Fibroblast of the conjunctiva (primary cell): ENCODE measurements at regions not wholly inside any gene's neighbourhood (a gene's known extent, or its start where the extent isn't known, plus 50 kb on each side); places are given as distances from the start of the nearest gene placed in this dataset.

Experiments
- DNase-seq: peaks from one replicate; pipeline ENCODE4 v3.0.0-alpha.2; 2010; ENCODE audit warnings: low read depth

DNA sequence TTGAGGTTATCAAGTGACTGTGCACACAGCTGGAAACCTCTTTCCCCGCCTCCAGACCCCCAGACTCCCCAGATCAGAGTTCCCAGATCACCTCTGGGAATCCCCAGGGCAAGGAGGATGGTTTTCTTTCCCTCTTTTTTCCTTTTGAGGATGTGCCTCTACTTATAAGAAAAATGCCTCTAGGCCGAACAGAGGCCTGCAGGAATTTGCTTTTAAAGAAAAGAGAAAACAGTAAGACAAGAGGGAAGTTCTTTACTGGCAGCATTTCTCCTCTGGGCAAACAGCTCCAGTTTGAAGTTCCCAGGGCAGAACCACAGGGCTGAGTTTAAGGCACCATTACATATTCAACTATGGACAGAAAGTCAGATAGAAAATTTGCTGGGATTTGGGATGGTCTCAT lies 837.9 kb upstream of the LCORL start:
- no peak for DNase-seq

DNA sequence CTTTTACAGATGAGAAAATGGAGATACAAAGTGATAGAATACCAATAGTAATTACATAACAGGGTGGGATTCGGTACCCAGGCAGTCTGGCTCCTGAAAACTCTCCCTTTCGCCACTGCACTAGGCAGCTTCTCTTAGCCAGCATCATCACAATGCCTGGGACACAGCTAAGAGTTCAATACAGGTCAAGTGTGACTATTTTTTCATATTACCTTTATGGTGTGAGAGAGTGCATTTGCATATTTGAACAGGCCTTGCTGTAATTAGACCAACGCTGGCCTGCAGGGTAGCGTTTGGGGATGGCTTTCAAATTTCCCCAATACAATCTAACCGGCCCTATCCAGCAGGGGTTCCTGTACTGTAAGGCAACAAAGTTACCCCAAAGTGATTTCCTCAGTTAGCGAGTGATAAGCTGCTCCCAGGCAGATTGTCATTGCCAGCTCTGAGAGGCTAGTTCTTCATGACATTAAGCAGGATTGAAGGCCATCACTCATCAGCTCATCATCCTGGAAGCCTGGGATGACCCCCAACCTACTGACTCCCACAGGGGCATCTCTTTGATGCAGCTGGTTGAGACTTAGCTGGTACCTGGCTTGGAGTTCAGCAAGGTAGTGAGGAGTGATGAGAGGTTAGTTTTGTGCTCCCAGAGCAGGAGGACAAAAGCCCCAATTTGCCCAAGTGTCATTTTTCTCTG lies 836.8 kb upstream of the LCORL start:
- DNase-seq, result no peak

DNA sequence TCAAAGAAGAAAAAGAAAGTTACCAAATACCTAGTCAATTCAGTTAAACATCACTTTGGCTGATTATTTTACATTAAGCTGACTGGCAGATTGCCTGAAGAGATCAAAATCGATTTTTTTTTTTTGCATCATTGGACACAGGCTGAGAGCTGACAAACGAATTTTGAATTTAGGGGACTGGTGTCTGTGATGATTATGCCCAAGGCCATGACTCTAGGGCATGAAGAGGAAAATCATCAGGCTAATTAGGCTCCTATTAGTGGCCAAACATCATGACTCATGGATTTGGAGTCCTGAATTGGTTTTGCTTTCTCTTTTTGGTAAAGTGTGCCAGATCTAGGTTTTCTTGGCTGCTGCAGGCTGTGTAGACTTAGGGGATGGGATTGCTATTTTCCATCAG lies 829.3 kb upstream of the LCORL start:
- no peak for DNase-seq

DNA sequence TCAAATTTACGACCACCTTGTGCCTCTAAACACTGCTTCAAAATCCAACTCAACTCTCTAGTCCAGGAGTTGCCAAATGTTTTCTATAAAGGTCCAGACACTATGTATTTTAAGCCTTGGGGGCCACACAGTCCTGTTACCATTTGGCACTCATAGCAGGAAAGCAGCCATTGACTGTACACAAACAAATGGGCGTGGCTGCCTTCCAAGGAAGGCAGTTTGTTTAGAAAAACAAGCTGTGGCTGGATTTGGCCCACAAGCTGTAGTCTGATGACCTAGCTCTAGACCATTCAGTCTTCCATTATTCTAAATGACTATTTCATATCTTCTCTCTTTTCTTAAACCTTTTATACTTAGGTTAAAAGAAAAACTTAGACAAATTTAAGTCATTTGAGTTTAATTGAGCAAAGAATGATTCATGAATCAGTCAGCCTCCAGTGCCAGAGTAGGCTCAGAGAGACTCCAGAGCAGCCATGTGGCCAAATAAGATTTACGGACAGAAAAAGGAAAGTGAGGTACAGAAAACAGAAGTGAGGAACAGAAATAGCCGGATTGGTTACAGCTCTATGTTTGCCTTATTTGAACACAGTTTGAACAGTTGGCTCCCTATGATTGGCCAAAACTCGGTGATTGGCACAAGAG lies 825.8 kb upstream of the LCORL start:
- no peak for DNase-seq

DNA sequence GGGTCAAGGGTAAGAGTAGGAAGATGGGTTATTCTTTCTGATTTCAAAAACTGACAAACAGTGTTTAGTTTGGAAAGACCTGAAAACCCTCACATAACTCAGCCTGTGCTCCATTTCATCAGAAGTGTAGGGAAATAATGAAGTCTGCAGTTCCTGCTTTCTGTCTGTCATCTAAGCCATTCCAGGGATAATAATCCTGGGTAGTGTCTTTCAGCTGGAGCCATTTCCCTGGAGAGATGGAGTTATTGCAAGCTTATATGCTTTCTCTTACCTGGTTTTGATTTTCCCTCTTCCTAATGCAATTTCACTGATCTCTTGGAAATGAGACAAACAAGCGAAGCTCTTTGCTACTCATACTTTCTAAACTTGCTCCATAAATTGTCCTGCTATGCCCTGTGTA lies 824.8 kb upstream of the LCORL start:
- no peak for DNase-seq

DNA sequence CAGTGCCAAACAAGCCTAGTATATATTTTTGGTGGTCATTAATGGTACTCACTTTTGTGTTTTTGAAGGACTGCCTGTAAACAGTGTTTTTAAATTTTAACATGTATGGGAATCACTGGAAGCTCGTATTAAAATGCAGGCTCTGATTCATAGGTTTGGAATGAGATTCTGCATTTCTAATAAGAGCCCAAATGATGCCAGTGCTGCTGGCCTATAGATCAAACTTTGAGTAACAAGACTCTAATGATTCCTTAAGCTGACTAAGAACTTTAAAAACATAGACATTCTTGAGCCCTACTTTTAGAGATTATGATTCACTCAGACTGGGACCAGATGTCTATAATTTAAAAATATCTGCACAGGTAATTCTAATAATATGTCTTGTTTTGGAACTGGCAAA lies 823.2 kb upstream of the LCORL start:
- no peak for DNase-seq

DNA sequence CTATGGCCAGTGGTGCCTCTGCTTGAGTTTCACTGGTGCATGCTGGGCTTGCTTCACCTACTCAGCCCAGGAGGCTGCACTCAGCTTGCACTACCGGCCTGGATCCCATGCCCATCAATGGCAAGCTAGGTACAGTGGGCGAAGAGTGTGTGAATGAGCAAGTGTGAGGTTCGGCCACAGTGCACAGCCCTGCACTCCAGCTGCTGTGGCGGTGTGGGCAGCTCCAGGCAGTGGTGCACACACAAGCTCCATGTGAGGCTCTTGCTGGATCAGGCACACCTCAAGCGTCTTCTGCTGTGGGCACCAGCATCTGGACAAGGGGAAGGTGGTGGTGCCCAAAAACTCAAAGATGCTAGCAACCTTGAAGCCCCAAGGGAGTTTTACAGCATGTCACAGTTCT lies 820.9 kb upstream of the LCORL start:
- no peak for DNase-seq

DNA sequence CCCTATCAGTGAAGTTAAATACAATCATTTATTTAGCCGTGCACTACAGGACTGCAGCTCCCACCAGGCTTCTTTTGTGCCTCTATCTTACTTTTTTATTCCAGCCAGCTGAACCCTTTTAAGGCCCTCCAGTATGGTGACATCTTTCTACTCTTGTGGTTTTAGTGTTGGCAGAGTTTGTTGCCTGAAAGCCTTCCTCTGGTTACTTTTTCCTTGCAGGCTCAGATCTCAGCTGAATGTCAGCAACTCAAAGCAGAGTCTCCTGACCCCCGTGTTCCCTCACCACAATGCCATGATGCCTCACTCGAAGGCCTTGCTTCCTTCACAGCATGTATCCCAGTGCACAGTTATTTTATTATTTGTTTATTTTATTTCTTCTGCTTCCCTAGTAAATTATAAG lies 818.9 kb upstream of the LCORL start:
- no peak for DNase-seq

DNA sequence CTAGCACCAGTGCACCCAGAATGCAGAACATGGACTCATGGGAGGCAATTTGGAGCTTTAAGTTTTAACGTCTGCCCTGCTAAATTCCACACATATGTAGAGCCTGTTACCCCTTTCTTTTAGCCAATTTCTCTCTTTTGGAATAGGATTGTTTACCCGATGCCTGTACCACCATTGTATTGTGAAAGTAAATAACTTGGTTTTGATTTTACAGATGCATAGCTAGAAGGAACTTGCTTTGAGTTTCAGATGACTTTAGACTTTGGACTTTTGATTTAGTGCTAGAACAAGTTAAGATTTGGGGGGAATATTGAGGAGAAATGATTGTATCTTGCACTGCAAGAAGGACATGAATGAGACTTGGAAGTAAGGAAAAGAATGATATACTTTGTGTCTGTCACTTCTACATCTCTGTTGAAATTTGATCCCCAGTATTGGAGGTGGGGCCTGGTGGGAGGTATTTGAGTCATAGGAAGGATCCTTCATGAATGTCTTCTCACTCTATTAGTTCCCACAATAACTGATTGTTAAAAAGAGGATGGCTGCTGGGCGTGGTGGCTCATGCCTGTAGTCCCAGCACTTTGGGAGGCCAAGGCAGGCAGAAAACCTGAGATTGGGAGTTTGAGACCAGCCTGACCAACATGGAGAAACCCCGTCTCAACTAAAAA lies 794.8 kb upstream of the LCORL start:
- DNase-seq, result no peak

DNA sequence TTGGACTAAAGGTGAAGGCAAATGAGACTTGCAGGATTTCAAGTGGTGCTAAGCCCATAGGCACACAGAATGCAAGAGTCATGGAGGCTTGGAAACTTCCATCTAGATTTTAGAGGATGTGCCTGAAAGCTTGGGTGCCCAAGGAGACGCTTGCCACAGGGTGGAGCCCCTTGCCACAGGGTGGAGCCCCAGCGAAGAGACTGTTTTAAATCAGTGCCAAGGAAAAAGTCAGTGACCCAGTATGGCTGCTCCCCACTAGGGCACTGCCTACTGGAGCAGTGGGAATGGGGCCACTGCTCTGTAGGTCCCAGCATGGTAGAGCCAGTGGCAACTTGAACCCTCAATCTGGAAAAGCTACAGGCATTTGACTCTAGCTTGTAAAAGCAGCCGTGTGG lies 794.2 kb upstream of the LCORL start:
- no peak for DNase-seq

DNA sequence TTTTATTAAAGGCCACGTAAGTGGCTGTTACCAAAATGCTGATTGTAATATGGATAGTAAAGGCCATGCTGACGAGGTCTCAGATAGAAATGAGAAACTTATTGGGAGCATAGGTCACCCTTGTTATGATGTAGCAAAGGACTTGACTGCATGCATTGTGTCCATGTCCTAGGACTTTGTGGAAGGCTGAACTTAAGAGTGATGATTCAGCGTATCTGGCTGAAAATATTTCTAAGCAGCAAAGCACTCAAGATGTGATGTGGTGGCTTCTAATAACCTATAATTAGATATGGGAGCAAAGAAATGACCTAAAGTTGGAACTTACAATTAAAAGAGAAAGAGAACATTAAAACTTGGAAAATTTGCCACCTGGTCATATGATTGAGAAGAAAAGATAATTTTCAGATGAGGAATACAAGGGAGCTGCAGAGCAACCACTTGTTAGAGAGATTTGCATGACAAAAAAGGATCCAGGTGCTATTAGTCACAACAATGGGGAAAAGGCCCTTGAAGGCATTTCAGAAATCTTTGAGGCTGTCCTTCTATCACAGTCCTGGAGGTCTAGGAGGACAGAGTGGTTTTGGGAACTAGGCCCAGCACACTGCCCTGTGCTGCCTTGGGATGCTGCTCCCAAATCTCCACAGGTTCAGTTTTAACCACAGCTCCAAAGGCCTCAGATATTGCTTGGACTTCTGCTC lies 793.7 kb upstream of the LCORL start:
- DNase-seq, result no peak

DNA sequence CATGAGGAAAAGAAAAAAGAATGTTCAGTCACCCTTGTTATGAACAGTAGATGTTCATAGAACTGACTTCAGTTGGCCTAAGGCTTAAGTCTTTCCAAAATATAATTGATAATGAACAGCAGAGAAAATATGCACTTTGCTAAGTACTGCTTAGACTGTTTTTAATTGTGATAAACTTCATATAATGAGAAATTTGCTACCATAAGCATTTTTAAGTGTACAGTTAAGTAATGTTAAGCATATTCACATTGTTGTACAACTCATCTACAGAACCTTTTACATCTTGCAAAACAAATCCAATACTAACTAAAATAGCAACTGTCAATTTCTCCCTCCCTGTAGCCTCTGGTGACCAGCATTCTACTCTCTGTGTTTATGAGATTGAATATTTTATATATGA lies 792.2 kb upstream of the LCORL start:
- no peak for DNase-seq

DNA sequence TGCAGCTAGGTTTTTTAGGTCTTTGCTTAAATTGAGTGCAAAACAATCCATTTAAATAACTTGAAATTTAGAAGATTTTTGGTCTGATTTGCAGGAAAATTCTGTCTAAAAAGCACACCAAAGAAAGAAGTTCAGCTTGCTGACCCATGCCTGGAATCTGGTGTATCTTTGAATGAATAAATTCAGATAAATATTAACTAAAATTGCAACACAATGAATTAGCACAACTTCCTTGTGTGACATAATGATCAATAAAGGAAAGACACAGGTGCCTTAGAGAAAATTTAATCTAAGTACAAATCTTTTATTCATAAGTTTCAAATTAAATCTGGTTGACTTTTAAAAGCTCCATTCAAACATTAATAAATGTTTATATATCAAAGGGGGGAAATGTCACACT lies 791.5 kb upstream of the LCORL start:
- DNase-seq, result no peak

DNA sequence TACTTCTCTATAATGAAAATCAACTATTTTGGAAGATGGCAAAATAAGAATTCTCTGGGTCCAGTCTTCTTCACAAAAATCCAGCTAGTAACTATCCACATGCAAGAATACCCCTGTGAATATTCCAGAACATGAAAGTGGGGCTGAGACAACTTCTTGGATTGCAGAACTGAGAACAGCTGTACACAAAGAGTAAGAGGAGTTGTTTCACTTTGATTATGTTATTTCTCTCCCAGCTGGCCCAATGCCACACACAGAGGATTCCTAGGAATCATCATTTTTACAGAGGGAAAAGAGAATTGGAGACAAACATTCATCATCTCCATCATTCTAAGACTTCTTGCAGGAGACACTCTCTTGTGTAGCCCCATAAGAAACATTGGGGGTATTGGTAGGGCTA lies 782.2 kb upstream of the LCORL start:
- no peak for DNase-seq

DNA sequence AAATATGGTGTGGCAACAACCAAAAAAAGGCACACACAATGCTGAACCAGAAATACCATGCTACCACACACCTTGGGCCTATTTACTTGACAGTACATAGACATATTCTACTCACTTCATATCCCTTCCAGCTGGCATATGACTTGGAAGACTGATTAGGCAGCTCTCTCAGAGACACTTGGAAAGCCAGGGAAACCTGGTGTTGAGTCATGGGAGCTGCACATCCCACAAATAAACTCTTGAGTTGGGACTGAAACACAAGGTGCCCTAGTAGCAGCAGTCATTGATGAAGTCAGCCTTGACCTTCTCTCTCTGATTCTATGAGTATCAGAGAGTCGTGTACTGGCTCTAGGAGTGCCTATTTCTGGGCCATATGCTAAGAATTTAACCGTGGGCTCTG lies 776.6 kb upstream of the LCORL start:
- no peak for DNase-seq

DNA sequence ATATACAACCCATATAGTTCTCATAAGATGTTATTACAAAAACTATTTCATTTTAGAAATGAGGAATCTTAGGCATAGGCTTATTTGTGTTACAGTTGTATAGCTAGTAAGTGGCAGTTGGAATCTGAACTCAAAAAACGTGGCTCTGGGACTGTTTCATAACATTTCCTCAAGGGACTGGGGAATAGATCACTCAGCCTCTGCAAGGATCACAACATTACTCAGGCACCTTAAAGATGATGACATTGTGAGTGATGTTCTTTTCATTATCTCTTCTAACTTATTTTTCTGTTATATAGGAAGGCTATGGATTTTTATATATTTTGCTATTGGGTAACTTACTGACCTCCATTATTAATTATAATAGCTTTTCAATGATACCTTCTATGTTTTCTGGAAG lies 774.2 kb upstream of the LCORL start:
- DNase-seq, result no peak

DNA sequence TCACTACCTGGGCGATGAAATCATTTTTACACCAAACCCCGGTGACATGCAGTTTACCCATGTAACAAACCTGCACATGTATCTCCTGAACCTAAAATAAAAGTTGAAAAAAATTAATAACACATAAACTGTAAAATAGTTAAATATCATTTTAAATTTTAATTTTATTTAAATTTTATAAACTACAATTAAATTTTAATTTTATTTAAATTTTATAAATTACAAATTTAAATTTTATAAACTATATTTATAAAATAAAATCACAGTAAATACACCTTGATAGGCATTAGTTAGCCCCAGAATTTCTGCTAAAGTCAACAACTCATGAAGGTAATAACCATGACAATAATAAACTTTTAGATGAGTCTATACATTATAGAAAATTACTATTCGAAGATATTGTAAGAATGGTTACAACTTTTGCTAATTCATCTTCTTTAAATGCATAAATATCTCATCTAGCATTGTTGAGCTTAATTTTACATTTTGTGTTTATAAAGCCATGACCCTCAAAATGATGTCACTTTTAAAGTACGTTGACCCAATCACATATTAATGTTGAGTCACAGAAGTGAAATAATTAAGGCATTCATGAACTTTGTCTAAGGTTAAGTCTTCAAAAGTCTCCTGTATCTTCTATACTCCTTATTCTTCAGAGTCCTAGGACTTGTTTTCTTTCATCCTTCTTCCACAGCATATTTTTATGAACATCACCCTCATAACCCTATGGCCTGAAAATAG lies 755.8 kb upstream of the LCORL start:
- no peak for DNase-seq

DNA sequence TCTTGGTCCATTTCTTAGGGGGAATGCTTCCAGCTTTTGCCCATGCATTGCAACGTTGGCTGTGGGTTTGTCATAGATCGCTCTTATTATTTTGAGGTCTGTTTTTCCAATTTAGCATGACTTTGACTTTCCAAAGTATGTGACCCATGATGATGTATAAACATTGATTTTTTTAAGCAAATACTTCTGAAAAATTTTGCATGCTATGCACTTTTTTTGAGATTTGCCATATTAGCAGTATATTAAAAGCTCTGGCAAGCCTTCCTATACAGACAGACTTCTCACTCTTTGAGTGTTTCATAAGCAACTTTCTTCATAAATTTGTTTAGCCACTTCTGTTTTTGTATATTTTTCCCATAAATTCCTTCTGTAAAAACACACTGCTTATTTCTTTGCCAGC lies 746.4 kb upstream of the LCORL start:
- no peak for DNase-seq

DNA sequence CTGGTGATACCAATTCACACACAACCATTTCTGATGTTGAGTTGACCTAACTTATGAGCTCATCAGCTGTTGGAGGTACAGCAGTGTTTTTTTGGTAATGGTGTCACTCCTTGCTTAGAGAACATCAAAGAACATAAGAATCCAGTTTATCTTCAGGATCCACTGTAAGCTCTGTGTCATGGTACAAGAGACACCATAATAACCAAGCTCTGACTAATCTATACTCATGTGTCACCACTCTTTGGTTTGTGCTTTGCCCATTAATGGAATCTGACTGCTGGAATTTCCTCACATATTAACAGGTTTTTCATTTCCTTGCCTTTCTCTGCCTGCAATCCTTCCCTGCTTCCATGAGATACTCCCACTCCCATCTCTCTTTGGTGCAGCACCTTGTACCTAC lies 735.1 kb upstream of the LCORL start:
- no peak for DNase-seq

DNA sequence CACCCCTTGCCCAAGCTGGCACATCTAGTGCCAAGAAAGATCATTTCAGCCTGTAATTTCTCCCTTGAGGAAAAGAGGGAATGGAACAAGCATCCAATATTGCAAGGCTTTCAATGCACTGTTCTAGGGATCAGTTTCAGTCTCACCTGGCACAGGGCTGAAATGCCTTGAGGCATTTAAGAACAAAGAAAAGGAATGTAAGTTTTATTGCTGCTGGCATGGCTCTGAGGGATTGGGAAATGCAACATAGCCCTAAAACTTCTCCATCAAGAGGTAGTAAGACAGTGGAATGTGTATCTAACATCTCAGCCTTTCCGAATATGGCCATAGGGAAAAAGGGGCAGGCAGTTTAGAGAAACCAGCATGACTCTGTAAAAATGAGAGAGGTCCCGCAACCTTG lies 732.6 kb upstream of the LCORL start:
- no peak for DNase-seq

DNA sequence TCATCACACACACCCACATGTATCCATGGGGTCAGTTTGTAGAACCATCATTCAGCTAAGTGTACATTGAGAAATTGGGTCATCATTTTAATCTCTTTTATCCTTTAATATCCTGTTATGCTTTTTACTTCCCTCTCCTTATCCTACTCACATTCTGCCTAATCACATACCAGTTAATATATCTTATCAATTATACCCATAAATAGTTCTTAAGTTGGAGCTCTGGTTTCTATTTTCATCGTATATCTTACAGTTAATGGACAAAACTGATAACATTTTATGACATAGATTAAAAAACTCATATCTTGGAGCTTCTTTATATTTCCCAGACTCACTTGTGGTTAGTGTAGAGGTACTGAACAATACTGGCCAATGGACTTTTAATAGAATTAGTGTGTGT lies 729.5 kb upstream of the LCORL start:
- no peak for DNase-seq

DNA sequence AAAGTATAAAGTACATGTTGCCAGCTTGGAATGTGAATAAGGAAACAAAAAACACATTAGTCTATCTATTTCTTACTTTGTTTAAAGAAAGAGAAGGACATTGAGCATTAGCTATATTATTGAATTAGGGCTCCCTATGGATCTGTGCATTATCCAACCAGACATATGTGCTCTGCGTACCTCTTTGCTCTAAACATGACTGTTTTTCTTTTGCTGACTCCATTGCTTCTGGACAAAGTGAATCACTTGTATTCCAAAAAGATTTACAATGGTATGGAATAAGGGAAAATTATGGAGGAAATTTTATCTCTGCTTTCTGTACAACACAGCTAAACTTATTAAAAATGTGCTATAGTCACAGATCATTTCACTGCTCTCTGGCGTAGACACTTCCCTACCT lies 727.8 kb upstream of the LCORL start:
- no peak for DNase-seq
